ENCODE measurements at regions not wholly inside any gene's neighbourhood (a gene's known extent, or its start where the extent isn't known, plus 50 kb on each side); places are given as distances from the start of the nearest gene placed in this dataset.
"Not testable (repeated sequence)": the region's sequence is repeated elsewhere in the genome, so short reads cannot be mapped to it uniquely, and the experiment has no call there.

- no peak overlapping the region for H3K27ac Mint-ChIP-seq
- no peaks in the 10 kb centered on the region for H3K27me3 Mint-ChIP-seq
- intact Hi-C loops (cut with micrococcal nuclease) = no loop called here
- no peaks in the 10 kb centered on the region for H3K9me3 Mint-ChIP-seq
- H3K4me3 Mint-ChIP-seq = no peak overlapping the region
- H3K4me1 Mint-ChIP-seq (ENCODE audit: low read depth) = no peaks in the 10 kb centered on the region
- H3K36me3 Mint-ChIP-seq (ENCODE audit: low read depth) = no peaks in the 10 kb centered on the region
Measured at GRCh38 chr1:229863651-229864545, 203.1 kb upstream of the GALNT2 start.

GRCh38 chr1:229864686-229865230 is 202.3 kb upstream of the GALNT2 start:
- Mint-ChIP-seq H3K36me3 (ENCODE audit: low read depth) (no peaks in the 10 kb centered on the region), H3K27me3 (no peaks in the 10 kb centered on the region), H3K27ac (no peak overlapping the region), H3K4me1 (ENCODE audit: low read depth) (no peaks in the 10 kb centered on the region), H3K9me3 (no peaks in the 10 kb centered on the region), H3K4me3 (no peak overlapping the region)
- intact Hi-C loops (cut with micrococcal nuclease) = no loop called here

- H3K4me1 Mint-ChIP-seq (ENCODE audit: low read depth); H3K36me3 Mint-ChIP-seq (ENCODE audit: low read depth); H3K27me3 Mint-ChIP-seq; intact Hi-C loops (cut with micrococcal nuclease); H3K4me3 Mint-ChIP-seq; H3K9me3 Mint-ChIP-seq; H3K27ac Mint-ChIP-seq: not testable (repeated sequence)
Measured at GRCh38 chr1:229865321-229865720, 201.7 kb upstream of the GALNT2 start.

- Mint-ChIP-seq H3K36me3 (ENCODE audit: low read depth) (no peaks in the 10 kb centered on the region), H3K4me1 (ENCODE audit: low read depth) (no peaks in the 10 kb centered on the region), H3K4me3 (no peak overlapping the region), H3K9me3 (no peaks in the 10 kb centered on the region), H3K27ac (no peak overlapping the region), H3K27me3 (no peaks in the 10 kb centered on the region)
- intact Hi-C loops (cut with micrococcal nuclease) = no loop called here
Measured at GRCh38 chr1:229867726-229868125, 199.3 kb upstream of the GALNT2 start.

GRCh38 chr1:229869240-229869639 is 197.8 kb upstream of the GALNT2 start:
- H3K27me3 Mint-ChIP-seq = no peaks in the 10 kb centered on the region
- H3K27ac Mint-ChIP-seq = no peak overlapping the region
- H3K4me3 Mint-ChIP-seq = no peak overlapping the region
- H3K36me3 Mint-ChIP-seq (ENCODE audit: low read depth) = no peaks in the 10 kb centered on the region
- H3K9me3 Mint-ChIP-seq = no peaks in the 10 kb centered on the region
- intact Hi-C loops (cut with micrococcal nuclease) = no loop called here
- no peaks in the 10 kb centered on the region for H3K4me1 Mint-ChIP-seq (ENCODE audit: low read depth)

GRCh38 chr1:229869687-229870086 is 197.4 kb upstream of the GALNT2 start:
- no peaks in the 10 kb centered on the region for H3K9me3 Mint-ChIP-seq
- H3K4me3 Mint-ChIP-seq = no peak overlapping the region
- H3K4me1 Mint-ChIP-seq (ENCODE audit: low read depth) = no peaks in the 10 kb centered on the region
- H3K27ac Mint-ChIP-seq = no peak overlapping the region
- H3K36me3 Mint-ChIP-seq (ENCODE audit: low read depth) = no peaks in the 10 kb centered on the region
- no peaks in the 10 kb centered on the region for H3K27me3 Mint-ChIP-seq
- intact Hi-C loops (cut with micrococcal nuclease) = no loop called here

GRCh38 chr1:229870381-229870780 is 196.7 kb upstream of the GALNT2 start:
- no peak overlapping the region for H3K27ac Mint-ChIP-seq
- H3K9me3 Mint-ChIP-seq = no peaks in the 10 kb centered on the region
- no peak overlapping the region for H3K4me3 Mint-ChIP-seq

GRCh38 chr1:229871078-229871676 is 195.9 kb upstream of the GALNT2 start:
- Mint-ChIP-seq H3K9me3 (no peaks in the 10 kb centered on the region), H3K36me3 (ENCODE audit: low read depth) (no peaks in the 10 kb centered on the region), H3K27me3 (no peaks in the 10 kb centered on the region), H3K27ac (no peak overlapping the region), H3K4me3 (no peak overlapping the region), H3K4me1 (ENCODE audit: low read depth) (no peaks in the 10 kb centered on the region)
- intact Hi-C loops (cut with micrococcal nuclease) = no loop called here

More at GRCh38 chr1:229870381-229870780, 196.7 kb upstream of the GALNT2 start:
- intact Hi-C loops (cut with micrococcal nuclease) = no loop called here
- Mint-ChIP-seq H3K36me3 (ENCODE audit: low read depth) (no peaks in the 10 kb centered on the region), H3K27me3 (no peaks in the 10 kb centered on the region), H3K4me1 (ENCODE audit: low read depth) (no peaks in the 10 kb centered on the region)

- Mint-ChIP-seq H3K9me3 (no peaks in the 10 kb centered on the region), H3K36me3 (ENCODE audit: low read depth) (no peaks in the 10 kb centered on the region), H3K4me3 (no peak overlapping the region), H3K4me1 (ENCODE audit: low read depth) (no peaks in the 10 kb centered on the region), H3K27ac (no peak overlapping the region), H3K27me3 (peaks cover 11% of the 10 kb centered on the region)
- intact Hi-C loops (cut with micrococcal nuclease) = no loop called here
Measured at GRCh38 chr1:229874136-229874535, 192.9 kb upstream of the GALNT2 start.

- Mint-ChIP-seq H3K27ac (no peak overlapping the region), H3K36me3 (ENCODE audit: low read depth) (no peaks in the 10 kb centered on the region), H3K4me3 (no peak overlapping the region), H3K9me3 (no peaks in the 10 kb centered on the region), H3K4me1 (ENCODE audit: low read depth) (no peaks in the 10 kb centered on the region), H3K27me3 (peaks cover 11% of the 10 kb centered on the region)
- intact Hi-C loops (cut with micrococcal nuclease) = no loop called here
Measured at GRCh38 chr1:229874609-229875008, 192.4 kb upstream of the GALNT2 start.

GRCh38 chr1:229875086-229875485 is 192.0 kb upstream of the GALNT2 start:
- Mint-ChIP-seq H3K27me3 (peaks cover 14% of the 10 kb centered on the region), H3K27ac (no peak overlapping the region)
- intact Hi-C loops (cut with micrococcal nuclease) = no loop called here

GRCh38 chr1:229879746-229880145 is 187.3 kb upstream of the GALNT2 start:
- Mint-ChIP-seq H3K4me1 (ENCODE audit: low read depth) (peaks cover 8% of the 10 kb centered on the region), H3K27ac (no peak overlapping the region), H3K9me3 (no peaks in the 10 kb centered on the region), H3K36me3 (ENCODE audit: low read depth) (no peaks in the 10 kb centered on the region), H3K4me3 (no peak overlapping the region), H3K27me3 (peaks cover 21% of the 10 kb centered on the region)
- intact Hi-C loops (cut with micrococcal nuclease) = no loop called here

More at GRCh38 chr1:229875086-229875485, 192.0 kb upstream of the GALNT2 start:
- Mint-ChIP-seq H3K36me3 (ENCODE audit: low read depth) (no peaks in the 10 kb centered on the region), H3K4me1 (ENCODE audit: low read depth) (no peaks in the 10 kb centered on the region), H3K4me3 (no peak overlapping the region), H3K9me3 (no peaks in the 10 kb centered on the region)

- Mint-ChIP-seq H3K9me3 (no peaks in the 10 kb centered on the region), H3K36me3 (ENCODE audit: low read depth) (no peaks in the 10 kb centered on the region), H3K4me3 (no peak overlapping the region), H3K27me3 (peaks cover 21% of the 10 kb centered on the region), H3K4me1 (ENCODE audit: low read depth) (peaks cover 8% of the 10 kb centered on the region), H3K27ac (no peak overlapping the region)
- intact Hi-C loops (cut with micrococcal nuclease) = no loop called here
Measured at GRCh38 chr1:229880271-229881170, 186.5 kb upstream of the GALNT2 start.

GRCh38 chr1:229882621-229883020 is 184.4 kb upstream of the GALNT2 start:
- intact Hi-C loops (cut with micrococcal nuclease) = no loop called here
- Mint-ChIP-seq H3K36me3 (ENCODE audit: low read depth) (no peaks in the 10 kb centered on the region), H3K9me3 (no peaks in the 10 kb centered on the region), H3K27me3 (peaks cover 18% of the 10 kb centered on the region), H3K4me1 (ENCODE audit: low read depth) (peaks cover 8% of the 10 kb centered on the region), H3K27ac (no peak overlapping the region), H3K4me3 (no peak overlapping the region)
